ENCODE measurements at regions not wholly inside any gene's neighbourhood (a gene's known extent, or its start where the extent isn't known, plus 50 kb on each side); places are given as distances from the start of the nearest gene placed in this dataset.
"Not testable (repeated sequence)": the region's sequence is repeated elsewhere in the genome, so short reads cannot be mapped to it uniquely, and the experiment has no call there.

DNA sequence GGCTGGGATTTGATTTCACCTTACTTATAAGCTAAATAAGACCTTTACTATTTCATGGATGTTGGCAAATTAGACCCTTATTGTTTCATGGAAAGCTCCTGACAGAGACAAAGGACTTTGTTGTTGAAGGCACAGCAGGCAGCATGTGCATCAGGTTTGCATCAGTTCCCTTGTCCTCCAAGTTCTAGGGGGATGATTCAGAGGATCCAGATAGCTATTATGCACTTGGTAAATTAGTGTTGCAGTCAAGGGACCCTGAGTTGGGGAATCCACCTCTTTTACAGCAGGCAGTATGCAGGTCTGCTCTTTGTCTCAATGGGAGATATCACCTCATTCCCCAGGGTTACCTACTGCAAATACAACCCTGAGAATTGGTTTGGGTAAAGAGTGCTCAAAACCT is 131.4 kb upstream of the IGSF10 start:
- DNase-seq, result no peak

DNA sequence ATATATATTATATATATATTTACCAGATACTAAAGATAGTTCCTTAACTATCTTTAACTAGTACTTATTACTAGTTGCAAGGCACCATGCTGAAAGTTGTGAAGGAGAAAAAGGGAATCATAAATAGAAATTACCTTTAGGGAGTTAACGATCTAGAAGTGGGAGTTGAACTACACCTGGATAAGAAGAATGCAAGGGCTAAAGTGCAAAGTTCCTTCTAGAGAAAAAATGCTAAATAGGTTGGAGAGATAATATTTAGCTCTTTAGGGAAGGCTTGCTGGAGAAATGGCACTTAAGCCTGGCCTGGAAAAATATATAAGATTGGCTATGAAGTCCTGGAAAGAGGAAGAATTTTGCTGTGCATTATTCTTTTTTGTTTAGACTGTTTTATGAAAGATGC is 130.6 kb upstream of the IGSF10 start:
- DNase-seq, result no peak

DNA sequence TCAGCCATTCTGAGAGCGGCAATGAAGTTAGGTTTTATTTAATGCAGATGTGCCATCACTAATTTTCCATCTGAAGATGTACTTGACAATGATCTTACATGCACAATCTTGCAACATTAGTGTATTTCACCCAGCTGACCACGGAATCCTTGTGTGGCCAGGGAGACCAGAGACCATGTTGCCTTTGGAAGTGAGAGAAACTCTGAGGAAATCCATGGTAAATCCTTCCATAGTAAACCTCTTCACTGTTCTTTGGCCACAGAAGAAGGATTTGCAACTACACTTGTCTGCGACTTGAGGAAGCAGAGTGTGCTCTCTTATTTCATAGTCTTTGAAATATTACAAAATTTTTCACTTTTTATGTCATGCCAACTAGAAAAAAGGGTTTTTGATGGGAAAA is 128.4 kb upstream of the IGSF10 start:
- no peak for DNase-seq

DNA sequence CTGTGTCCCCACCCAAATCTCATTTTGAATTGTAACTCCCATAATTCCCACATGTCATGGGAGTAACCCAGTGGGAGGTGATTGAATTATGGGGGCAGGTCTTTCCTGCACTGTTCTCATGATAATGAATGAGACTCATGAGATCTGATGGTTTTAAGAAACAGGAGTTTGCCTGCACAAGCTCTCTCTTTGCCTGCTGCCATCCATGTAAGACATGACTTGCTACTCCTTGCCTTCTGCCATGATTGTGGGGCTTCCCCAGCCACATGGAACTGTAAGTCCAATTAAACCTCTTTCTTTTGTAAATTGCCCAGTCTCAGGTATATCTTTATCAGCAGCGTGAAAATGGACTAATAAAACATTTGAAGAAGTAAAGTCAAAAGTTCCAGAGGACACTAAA is 126.8 kb upstream of the IGSF10 start:
- DNase-seq, result not testable (repeated sequence)

DNA sequence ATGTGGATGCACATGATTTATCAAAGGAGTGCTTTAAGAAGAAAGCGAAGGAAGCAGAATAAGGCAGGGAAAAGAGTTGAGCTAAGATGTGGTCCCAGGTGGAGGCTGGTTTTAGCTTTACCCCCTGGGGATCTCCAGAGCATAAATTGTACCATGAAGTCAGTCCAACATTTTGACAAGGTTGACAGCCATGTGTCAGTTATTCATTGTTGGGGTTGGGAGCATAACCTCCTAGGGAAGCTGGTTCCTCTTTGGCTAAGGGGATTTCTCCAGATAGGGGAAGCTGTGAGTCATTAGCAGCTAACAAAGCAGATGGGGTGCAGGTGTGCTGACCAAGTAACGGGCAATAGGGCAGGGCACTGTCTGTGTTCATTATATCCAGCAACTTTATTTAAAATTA is 123.7 kb upstream of the IGSF10 start:
- DNase-seq, result no peak

DNA sequence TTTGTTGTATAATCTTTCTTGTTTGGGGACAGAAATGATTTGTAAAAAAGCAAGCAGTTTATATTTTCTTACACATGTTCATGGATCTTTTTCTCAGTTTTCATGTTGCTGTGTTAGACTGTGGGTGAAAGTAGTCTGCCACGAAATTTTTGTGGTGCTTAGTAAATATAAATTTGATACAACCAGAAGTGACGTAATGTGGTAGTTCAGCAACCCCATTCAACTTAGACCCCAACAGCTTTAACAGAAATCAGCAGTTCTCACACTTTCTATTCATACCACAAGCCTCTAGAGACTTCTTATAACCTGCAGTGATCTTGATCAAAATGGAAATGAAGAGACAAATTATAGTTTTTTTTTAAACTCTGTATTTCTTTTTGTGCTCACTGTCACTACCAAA is 120.2 kb upstream of the IGSF10 start:
- no peak for DNase-seq

DNA sequence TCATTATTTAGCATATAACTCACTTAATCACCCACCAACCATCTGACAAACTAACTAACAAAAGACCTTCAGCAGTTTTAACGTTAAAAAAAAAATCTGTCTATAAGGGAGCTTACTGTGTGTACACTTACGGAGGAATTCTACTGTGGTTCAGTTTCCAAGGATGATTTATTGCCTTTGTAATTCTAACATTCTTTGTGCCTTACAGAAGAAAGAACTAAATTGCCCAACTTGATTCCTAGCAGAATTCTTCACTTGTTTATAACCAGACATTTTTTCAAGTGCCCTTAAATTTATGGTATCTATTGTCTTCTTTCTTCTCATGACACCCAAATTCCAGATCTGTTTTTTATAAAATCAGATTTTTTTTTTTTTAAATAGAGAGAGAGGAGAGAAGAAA is 119.7 kb upstream of the IGSF10 start:
- DNase-seq, result no peak

DNA sequence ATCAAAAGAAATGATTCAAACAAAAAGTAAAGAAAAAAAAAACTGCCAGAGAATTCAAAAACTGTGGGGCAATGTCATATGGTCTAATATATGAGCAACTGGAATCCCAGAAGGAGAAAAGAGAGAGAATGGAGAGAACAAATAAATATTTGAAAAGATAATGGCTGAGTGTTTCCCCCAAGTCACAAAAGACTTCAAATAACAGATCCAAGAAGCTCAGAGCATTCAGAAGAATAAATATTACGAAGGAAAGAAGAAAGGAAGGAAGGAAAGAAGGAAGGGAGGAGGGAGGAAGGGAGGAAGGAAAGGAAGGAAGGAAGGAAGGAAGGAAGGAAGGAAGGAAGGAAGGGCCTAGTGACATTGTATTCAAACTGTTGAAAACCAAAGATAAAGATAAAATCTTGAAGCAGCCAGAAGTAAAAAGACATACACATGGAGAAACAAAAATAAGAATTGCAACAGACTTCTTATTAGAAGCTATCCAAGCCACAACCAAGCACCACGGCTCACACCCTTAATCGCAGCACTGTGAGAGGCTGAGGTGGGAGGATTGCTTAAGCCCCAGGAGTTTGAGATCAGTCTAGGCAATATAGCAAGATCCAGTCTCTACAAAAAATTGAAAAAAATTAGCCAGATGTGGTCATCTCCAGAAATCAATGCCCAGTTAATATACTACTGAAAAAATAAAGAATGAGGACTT is 118.9 kb upstream of the IGSF10 start:
- no peak for DNase-seq

DNA sequence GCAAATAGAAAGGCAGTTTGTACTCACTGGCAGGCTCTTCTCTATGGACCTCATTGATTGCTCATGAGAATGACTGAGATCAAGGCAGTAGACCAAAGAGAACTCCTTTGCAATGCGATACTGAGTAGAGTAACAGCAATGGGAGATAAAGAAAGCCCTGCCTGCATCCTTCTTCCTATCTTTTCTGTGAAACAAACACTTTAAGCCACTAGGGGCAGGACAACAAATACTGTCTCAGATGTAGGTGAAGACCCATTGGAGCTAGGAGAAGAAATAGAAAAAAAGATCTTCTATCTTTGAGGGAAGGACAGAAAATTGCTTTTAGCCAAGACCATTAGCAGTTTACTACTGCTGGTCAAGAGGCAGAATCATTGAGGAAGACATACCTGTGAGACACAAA is 117.6 kb upstream of the IGSF10 start:
- DNase-seq, result no peak

DNA sequence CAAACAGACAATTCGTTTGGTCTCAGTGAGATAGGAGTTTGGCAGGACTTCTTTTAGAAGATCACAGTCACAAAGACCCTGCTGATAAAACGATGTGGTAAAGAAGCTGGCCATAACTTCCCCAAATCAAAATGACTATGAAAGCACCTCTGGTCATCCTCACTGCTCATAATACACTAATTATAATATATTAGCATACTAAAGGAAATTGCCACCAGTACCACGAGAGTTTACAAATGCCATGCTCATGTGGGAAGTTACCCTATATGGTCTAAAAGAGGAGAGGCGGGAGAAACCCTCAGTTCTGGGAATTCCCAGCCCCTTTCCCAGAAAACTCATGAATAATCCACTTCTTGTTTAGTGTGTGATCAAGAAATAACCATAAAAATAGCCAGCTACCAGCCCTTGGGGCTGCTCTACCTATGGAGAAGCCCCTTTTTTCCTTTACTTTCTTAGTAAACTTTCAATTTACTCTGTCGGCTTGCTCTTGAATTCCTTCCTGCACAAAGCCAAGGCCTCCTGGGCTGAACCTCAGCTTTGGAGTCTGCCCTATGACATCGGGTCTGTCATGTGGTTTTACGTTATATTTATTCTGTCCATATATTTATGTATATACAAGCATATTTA is 115.8 kb upstream of the IGSF10 start:
- no peak for DNase-seq

DNA sequence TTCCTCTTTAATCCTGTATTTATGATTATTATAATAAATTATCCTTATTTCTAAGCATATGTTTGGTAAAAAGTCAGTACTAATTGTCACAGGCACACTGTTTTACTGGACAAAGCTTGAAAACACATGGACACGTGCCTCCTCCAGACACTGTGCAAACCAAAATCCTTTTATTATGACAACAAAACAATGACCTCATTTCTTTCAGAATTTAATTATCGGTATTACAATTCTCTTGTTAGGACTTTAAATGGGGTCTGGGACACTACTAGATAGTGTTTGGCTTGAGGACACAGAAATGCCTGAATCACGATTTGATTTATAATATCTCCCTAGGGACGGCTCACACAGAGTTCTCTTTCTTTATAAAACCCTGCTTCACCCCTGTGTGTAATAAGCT is 107.3 kb upstream of the IGSF10 start:
- DNase-seq, result no peak

DNA sequence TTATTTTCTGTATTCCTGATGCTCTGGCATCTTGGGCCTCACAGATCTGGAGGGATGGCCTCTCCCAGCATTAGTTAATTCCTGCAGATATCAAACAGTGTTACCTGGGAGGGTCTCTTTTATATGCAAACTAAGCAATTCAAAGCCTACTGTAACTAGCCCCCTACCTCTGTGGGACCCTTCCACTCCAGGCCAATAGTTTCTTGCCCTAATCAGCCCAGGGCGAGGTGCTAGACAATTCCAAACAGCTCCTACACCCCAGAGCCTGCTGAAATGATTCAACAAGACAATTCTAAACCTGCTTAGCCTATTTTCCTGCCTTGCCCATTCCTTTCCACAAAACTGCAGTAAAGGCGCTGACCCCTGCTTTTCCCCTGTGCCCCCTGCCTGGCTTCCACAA is 106.6 kb upstream of the IGSF10 start:
- no peak for DNase-seq

DNA sequence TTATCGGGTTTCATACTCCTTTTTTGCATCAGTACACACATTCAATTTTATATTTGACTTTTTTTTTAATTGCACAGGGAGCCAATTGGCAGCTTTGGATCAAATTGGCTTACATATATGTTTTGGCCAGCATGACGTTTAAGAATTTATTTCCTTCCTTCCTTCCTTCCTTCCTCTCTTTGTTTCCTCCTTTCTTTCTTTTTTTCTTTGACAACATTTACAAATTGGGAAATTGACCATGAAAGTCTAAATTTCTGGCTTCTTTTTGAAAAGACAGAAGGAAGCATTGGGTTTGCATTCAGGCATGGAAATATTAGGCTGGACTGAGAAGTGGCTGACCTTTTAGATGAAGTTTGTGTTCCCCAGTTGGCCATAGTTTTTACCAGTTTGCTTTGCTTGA is 103.4 kb upstream of the IGSF10 start:
- DNase-seq, result no peak

DNA sequence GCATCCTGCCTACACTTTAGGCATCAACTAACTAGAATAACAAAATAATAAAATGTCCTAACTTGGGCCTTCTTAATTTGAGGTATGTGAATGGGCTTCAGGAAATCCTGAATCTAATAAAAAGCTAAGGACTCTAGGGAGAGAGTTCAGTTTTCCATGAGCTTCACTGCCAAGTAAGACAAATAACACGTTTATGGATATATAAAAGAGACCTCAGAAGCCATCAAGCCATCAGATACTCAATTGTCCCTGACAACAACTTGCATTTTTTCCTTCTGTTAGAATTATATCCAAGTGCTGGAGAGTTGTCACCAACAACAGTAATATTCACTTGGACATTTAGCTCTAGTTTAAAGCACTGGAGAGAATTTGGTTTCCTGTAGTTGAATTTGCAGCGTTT is 102.4 kb upstream of the IGSF10 start:
- DNase-seq, result no peak

DNA sequence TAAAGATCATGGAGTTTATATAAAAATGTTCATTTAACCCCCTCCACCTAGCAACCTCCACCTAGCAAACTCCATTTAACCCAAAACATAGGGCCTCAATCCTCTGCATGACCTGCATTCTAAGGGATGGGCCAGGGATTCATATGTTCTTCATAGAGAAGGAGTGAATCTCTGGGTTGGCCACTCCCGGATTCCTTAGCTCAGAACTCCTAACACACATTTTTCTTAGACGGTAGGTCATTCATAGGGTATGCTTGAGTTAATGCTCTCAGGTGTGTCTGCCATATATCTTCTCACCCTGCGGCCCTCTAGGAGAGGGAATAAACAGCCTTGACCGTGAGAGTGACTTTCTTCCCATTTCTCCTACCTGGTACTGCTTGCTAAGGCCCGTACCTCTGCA is 102.0 kb upstream of the IGSF10 start:
- DNase-seq, result no peak

DNA sequence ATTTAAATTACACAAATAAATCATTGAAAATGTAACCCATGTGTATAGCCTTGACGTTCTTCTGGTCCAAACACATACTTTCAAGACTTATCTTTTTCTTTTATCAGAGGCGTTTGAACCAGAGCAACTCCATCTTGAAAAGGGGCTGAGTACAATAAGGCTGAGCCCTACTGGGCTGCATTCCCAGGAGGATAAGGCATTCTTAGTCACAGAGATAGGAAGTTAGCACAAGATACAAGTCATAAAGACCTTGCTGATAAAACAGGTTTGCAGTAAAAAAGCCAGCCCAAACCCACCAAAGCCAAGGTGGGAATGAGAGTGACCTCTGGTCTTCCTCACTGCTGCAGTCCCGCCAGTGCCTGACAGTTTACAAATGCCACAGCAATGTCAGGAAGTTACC is 101.0 kb upstream of the IGSF10 start:
- DNase-seq, result no peak

DNA sequence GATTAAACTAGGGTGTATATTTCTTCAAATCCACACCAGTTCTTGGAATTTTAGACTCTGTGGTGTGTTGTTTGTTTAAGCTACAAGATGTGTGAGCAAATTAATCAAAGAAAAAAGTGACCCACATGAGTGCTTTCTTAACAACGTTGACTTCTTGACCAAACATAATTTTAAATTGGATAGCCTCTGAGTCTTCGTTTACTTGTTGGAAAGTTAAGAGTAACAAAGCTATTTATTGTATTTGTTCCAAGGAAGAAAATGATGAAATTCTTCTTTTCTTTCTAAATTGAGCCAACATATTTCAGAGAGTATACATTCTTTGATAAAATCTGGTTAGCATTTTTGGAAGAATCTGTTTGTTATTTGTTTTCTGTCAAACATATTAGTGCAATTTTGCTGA is 99.9 kb upstream of the IGSF10 start:
- no peak for DNase-seq

DNA sequence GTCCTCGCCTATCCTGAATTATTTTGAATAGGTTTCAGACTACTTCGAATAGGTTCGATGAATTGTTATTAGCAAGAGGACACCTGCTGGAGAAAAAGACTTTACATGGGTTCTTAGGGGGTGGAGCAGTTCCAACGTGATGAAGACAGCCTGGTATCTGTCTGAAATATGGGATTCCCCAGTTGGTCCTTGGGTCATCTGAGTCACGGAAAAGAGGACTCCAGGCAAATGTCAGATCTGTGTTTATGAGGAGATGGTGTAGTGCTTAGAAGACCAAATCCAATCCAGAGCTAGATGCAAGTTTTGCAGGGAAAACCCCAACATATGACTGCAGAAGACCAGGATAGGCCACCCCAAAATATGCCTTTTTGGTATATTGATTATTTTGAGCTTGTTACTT is 98.9 kb upstream of the IGSF10 start:
- DNase-seq, result no peak

DNA sequence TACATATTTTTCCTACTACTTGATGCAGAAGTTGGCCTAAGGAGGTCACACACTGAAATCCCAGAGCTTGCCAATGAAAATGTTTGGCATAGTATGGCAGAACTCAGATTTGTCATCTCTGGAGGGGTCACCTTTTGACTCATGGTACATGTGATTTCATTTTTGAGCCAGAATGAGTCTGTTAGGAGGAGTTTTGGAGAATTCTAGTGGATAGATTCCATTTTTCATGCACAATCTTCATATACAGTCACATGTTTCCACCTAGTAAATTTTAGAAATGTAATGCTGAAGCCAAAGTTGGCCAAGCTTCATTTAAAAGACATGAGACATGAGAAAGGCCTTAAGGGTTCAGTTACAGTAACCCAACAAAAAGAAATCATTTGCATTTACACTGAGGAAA is 97.8 kb upstream of the IGSF10 start:
- DNase-seq, result no peak

DNA sequence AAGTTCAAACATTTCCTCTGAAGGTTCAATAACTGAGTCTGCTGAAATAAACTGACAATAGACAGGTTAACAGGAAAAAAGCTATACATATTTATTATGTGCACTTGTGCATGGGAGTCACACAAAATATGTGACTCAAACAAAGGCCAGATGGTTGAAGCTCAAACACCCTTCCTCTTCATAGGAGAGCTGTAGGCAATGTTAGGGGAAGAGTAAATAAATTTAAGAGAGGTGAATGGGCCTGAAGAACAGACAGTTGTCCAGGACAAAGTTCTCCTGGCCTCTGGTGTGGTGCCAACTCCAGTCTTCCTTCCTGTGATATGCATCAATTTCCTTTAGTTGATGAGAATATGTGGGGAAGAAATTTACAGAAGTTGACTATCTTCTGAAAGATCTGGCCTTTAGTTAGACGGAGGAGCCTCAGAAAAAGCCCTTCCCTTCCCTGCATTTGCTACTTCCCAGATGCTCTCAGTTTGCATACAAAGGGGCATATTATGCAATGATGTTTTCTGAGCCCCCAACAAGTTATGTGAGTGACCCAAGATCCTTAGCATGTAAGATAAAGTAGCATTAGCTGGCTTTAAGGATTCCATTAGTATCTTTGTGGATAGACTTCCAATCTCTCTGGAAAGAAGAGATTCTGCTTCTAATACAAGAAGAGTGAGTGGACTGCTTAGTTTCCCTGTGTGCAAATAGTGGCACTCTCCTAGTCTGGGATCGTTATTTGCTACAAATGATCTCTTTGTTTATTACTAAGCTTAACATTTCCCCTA is 96.4 kb upstream of the IGSF10 start:
- no peak for DNase-seq

DNA sequence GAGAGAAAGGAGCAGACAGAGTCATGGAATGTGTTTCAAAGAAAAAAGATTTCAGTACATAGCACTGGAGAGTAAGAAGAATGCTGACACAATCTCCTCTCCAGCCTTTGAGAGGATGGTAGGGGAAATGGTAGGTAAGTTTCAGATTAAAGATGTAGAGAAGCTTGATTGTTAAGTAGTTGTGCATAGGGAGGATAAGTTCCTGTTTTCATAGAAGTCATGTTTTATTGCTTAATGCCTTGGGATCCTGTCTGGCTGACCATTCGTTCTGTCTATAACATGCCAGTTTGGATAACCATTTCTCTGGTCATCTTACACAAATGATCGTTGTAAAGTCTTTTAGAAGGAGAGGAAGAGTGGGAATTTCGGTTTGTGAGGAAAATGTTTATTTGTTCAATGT is 95.7 kb upstream of the IGSF10 start:
- DNase-seq, result no peak

DNA sequence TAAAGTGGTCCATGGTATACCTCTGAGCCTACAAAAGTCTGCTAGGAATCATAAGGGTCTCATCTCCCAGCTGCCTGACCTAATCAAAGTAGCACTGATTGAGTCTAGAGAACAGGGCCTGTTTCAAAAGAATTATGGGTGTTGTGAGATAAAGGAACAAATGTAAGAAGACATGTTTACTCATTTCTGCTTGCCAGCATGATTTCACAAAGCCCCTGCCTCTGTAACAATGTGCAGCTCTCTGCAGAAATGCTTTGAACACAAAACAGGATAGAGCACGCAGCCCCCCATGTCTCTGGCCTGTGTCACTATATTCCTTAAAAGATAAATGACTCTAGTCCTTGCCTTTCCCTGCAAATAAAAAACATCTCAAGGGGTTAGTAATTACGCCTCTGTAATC is 94.7 kb upstream of the IGSF10 start:
- no peak for DNase-seq

DNA sequence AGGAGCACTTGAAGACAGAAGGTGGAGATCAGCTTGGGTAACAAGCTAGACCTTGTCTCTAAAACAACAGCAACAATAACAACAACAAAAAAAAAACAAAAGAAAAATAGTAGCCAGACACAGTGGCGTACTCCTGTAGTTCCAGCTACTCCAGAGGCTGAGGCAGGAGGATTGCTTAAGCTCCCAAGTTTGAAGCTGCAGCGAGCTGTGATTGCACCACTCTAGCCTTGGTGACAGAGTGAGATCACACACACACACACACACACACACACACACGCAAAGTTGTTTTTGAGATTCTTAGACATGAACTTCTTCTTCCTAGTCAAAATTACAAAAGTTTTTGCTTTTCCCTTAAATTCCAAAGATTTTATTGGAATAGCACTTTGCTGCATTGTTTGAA is 93.0 kb upstream of the IGSF10 start:
- no peak for DNase-seq

DNA sequence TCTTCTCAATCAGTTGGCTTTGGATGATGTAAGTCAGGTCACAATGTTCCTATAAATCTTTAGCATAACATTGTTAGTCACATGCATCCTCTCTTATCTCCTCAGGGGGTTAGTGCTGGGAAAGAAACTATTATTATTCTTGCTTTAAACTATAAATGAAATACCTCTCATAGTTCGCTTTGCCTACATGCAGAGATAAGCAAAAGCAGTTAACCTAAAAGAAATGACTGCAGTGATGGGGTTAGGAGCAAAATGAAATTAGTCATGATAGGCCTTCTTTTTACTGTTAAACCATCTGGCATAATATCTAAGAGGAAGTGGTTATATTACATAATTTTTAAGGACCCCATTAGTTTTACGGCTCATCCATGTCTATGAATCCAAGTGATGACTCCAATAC is 91.7 kb upstream of the IGSF10 start:
- no peak for DNase-seq

DNA sequence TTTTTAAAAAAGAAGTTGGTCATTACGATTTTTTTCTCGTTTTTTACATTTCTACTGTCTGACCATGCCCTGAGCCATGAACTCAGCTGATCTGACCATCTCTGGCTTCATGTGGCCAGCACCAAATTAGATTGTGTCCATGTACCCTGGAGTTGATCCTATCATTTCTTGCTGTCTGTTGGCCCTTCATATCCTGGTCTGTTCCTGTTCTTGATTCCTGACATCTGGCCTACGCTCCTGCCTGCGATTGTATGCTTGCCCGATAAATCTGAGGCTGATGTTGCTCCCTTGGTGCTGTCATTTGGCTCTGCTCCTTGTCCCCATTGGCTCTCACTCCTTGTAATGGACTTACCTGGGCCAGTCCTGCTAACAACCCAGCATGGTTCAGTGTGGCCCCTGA is 89.8 kb upstream of the IGSF10 start:
- no peak for DNase-seq
